Hepatocyte (in vitro differentiated cells): ENCODE measurements at regions not wholly inside any gene's neighbourhood (a gene's known extent, or its start where the extent isn't known, plus 50 kb on each side); places are given as distances from the start of the nearest gene placed in this dataset.

Source experiments
- CTCF ChIP-seq: fragments of 200-600 bp; sonication (generic); IDR thresholded peaks from 2 replicates; pipeline ENCODE4 v1.5.1; 2016; ENCODE audit warnings: antibody characterized with exemption, mild to moderate bottlenecking; ENCODE audit not compliant: poor library complexity
- EZH2 ChIP-seq: fragments of 200-600 bp; sonication (generic); IDR thresholded peaks from 2 replicates; pipeline ENCODE4 v1.6.1; 2016; ENCODE audit warnings: antibody characterized with exemption, mild to moderate bottlenecking, borderline replicate concordance
- EZH2phosphoT487 ChIP-seq: fragments of 200-600 bp; sonication (generic); IDR thresholded peaks from one replicate; pipeline ENCODE4 v1.6.1; 2018; ENCODE audit warnings: antibody characterized with exemption, mild to moderate bottlenecking, low read depth, moderate library complexity; ENCODE audit not compliant: unreplicated experiment, severe bottlenecking

DNA sequence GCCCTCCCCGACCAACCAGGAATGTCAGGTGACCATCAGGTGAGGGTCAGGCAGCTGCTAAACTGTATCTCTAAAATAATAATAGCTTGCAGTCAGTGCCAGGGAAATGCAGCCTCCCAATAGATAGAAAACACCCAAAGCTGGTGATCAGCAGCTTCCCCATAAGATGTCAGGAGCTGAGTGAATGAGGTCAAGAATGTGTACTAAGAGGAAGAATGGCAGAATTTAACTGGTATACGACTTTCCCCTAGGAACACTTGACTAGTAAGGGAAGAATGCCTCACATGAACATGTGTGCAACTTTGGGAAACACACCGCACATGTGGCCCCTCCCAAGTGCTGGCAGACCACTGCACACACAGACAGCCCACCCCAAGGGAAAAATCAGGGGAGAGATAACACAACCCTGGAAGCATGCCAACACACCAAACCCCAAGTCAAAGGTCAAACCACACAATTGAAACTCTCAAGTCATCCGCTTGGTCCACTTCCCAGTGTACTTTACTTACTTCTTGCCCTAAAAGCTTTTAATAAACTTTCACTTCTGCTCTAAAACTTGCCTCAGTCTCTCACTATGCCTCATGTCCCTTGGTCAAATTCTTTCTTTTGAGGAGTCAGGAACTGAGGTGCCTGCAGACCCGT, 806.5 kb downstream of the OTOL1 start:
- TF ChIP-seq CTCF = no peak
- no peak for TF ChIP-seq EZH2
- TF ChIP-seq EZH2phosphoT487 = no peak
